Esophagus squamous epithelium (tissue), 5 donors: ENCODE measurements at regions not wholly inside any gene's neighbourhood (a gene's known extent, or its start where the extent isn't known, plus 50 kb on each side); places are given as distances from the start of the nearest gene placed in this dataset.

ENCODE experiments used
- DNase-seq: peaks from one replicate; lab custom pipeline; 2025; lab: John Stamatoyannopoulos, UW
- H3K27ac ChIP-seq, 4 donors: fragments of 200-600 bp; sonication (generic); one replicate each; pipeline ENCODE4 v1.5.1; 2016 to 2019; ENCODE audit warnings: mild to moderate bottlenecking in 1 of 4
- H3K27me3 ChIP-seq, 4 donors: fragments of 200-600 bp; sonication (generic); 1 replicate in 3 of 4; 2 replicates in 1 of 4; pipeline versions ENCODE4 v1.5.1 to v1.6.0; 2017 to 2021; ENCODE audit warnings: antibody characterized with exemption in 1 of 4
- H3K36me3 ChIP-seq, 3 donors: fragments of 200-600 bp; sonication (generic); one replicate each; pipeline ENCODE4 v1.5.1; 2016 to 2019
- H3K4me1 ChIP-seq, 3 donors: fragments of 200-600 bp; sonication (generic); one replicate each; pipeline ENCODE4 v1.5.1; 2017 to 2019
- H3K4me3 ChIP-seq, 4 donors: fragments of 200-600 bp; sonication (generic); 1 replicate in 3 of 4; 2 replicates in 1 of 4; pipeline ENCODE4 v1.5.1; 2016 to 2019; ENCODE audit warnings: mild to moderate bottlenecking in 2 of 4, moderate library complexity in 1 of 4
- H3K9me3 ChIP-seq, 3 donors: fragments of 200-600 bp; sonication (generic); one replicate each; pipeline ENCODE4 v1.5.1; 2016 to 2019
- POLR2A ChIP-seq, 4 donors: fragments of 450-650 bp; IDR thresholded peaks; one replicate each; pipeline ENCODE4 v1.6.1; 2017; ENCODE audit warnings: antibody characterized with exemption in 4 of 4, mild to moderate bottlenecking in 4 of 4, moderate library complexity in 3 of 4
- WGBS, 2 donors: methylation state at CpG; one replicate each; pipeline ENCODE4 v1.1.5; 2018; 5-methylcytosine and 5-hydroxymethylcytosine counted together
- intact Hi-C: fragments of 100-400 bp; cut with DNase I; formaldehyde crosslinking; loops from one replicate; pipeline ENCODE4 v1.15.0; 2022
- TF ChIP-seq, protein P1 (sequence below), 6 experiments: fragments of 450-650 bp in 4 of 6; fragments of 200-600 bp in 2 of 6; sonication (generic) in 2 of 6; IDR thresholded peaks; one replicate each; pipeline ENCODE4 v1.5.1; 2016 to 2019; ENCODE audit warnings: antibody characterized with exemption in 6 of 6, mild to moderate bottlenecking in 4 of 6, moderate library complexity in 4 of 6
- donor health status: DM: yes; HTN: yes; CAD: no.

DNA sequence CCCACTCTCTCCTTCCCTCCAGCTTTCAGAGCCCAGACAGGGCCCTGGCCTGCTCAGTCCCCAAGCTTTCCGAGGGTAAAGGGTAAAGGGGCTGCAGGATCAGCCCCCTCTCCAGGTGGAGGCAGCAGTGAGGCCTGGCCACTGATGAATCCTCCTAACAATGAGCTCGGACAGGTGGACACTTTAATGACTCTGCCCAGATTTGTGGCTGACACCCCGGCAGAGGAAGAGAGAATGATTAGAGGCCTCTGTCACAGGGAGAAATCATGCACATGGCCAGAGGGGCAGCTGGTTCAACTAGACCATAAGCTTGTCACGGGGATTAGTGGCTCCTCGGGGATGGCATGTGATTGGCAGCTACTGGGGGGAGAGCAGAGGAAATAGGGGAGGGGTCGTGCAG is 587.5 kb upstream of the B3GAT1 start:
- DNase-seq = no peak
- no peaks in the 10 kb centered on the region for H3K36me3 ChIP-seq
- intact Hi-C loops = no loop called here
- no peak overlapping the region for H3K4me3 ChIP-seq
- WGBS, 2 donors = 26 to 28% methylated on average over 4 of the region's 6 CpGs
- H3K27ac ChIP-seq = no peak overlapping the region
- peaks cover 0 to 19% (median 0%) of the 10 kb centered on the region in 4 donors for H3K27me3 ChIP-seq
- no peaks in the 10 kb centered on the region for H3K9me3 ChIP-seq
- no peaks in the 10 kb centered on the region for H3K4me1 ChIP-seq
- TF ChIP-seq, protein P1, sequence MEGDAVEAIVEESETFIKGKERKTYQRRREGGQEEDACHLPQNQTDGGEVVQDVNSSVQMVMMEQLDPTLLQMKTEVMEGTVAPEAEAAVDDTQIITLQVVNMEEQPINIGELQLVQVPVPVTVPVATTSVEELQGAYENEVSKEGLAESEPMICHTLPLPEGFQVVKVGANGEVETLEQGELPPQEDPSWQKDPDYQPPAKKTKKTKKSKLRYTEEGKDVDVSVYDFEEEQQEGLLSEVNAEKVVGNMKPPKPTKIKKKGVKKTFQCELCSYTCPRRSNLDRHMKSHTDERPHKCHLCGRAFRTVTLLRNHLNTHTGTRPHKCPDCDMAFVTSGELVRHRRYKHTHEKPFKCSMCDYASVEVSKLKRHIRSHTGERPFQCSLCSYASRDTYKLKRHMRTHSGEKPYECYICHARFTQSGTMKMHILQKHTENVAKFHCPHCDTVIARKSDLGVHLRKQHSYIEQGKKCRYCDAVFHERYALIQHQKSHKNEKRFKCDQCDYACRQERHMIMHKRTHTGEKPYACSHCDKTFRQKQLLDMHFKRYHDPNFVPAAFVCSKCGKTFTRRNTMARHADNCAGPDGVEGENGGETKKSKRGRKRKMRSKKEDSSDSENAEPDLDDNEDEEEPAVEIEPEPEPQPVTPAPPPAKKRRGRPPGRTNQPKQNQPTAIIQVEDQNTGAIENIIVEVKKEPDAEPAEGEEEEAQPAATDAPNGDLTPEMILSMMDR (IDR thresholded peaks at IDR 0.05) = no peak
- no peak for TF ChIP-seq POLR2A (IDR thresholded peaks at IDR 0.05)

DNA sequence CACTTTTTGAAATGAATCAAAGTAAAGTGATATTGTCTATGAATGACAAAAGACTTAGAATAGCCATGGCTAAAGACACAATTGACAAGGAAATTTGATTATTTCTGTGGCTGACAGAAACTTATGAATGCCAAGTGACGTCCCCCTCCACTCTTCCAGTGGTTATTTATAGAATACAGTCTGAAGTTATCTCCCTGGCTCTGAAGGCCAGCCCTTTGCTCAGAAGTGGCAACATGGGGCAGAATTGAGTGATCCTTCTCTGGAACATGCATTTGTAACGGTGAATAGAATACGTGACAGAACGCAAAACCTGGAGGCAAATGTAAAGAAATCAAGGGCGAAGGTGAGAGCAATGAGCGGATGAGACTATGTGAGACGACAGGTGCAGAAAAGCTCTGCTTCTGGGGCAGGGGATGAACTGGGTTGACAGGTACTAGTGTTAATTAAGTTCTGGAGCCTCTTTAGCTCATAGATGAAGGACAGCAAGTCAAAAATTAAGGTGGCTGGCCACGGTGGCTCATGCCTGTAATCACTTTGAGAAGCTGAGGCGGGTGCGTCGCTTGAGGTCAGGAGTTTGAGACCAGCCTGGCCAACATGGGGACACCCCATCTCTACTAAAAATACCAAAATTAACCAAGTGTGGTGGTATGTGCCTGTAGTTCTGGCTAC is 585.7 kb upstream of the B3GAT1 start:
- Histone ChIP-seq H3K4me1 (no peaks in the 10 kb centered on the region), H3K27me3 (peaks cover 0 to 29% (median 0%) of the 10 kb centered on the region in 4 donors), H3K27ac (no peak overlapping the region), H3K36me3 (no peaks in the 10 kb centered on the region), H3K4me3 (no peak overlapping the region), H3K9me3 (no peaks in the 10 kb centered on the region)
- TF ChIP-seq, protein P1 (IDR thresholded peaks at IDR 0.05) = no peak
- no peak for TF ChIP-seq POLR2A (IDR thresholded peaks at IDR 0.05)
- whole genome bisulfite sequencing, 2 donors = 77 to 89% methylated on average over 9 to 11 of the region's 11 CpGs
- intact Hi-C loops = no loop called here
- no peak for DNase-seq

DNA sequence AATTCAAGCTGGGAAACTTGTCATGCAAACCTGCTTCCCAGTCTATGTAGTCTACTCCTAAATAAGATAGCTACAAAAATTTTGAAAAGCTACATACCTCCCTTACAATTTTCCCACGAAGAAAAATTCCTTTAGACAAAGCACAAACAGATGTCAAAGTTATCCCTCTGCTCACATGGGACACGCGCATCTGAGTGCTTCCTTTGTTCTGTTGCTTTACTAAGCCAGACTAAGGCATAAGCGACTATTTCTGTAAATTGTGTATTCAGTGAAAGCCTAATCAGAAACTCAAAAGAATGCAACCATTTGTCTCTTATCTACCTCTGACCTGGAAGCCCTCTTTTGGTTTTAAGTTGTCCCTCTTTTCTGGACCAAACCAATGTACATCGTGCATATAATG is 583.7 kb upstream of the B3GAT1 start:
- H3K27ac ChIP-seq = no peak overlapping the region
- DNase-seq = no peak
- H3K4me1 ChIP-seq = no peaks in the 10 kb centered on the region
- H3K27me3 ChIP-seq = peaks cover 0 to 31% (median 0%) of the 10 kb centered on the region in 4 donors
- TF ChIP-seq, protein P1 (IDR thresholded peaks at IDR 0.05) = no peak
- no peak for TF ChIP-seq POLR2A (IDR thresholded peaks at IDR 0.05)
- 18 to 23% methylated on average over 5 of the region's 5 CpGs for WGBS, 2 donors
- no peaks in the 10 kb centered on the region for H3K9me3 ChIP-seq
- no peak overlapping the region for H3K4me3 ChIP-seq
- intact Hi-C loops = no loop called here
- no peaks in the 10 kb centered on the region for H3K36me3 ChIP-seq

DNA sequence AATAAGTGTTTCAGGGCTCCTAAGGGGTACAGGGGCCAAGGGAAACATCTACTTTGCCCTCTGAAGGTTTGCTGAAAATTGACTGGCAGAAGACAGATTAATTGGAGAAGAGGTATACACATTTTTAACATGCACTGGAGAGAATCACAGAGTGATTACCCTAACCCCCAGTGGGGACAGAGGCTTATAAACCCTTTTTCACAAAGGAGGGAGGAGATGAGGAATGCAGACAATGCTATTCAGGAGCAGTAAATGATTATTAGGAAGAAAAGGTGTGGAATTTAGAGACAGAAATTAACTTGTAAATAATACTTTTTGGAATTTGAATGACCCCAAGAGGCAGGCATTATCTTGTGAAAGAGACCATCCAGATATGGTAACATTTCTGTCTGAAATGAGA is 582.4 kb upstream of the B3GAT1 start:
- Histone ChIP-seq H3K4me1 (no peaks in the 10 kb centered on the region), H3K27ac (no peak overlapping the region), H3K36me3 (no peaks in the 10 kb centered on the region), H3K4me3 (no peak overlapping the region), H3K27me3 (peaks cover 0 to 29% (median 0%) of the 10 kb centered on the region in 4 donors), H3K9me3 (no peaks in the 10 kb centered on the region)
- DNase-seq = no peak
- TF ChIP-seq, protein P1 (IDR thresholded peaks at IDR 0.05) = no peak
- TF ChIP-seq POLR2A (IDR thresholded peaks at IDR 0.05) = no peak
- intact Hi-C loops = no loop called here

DNA sequence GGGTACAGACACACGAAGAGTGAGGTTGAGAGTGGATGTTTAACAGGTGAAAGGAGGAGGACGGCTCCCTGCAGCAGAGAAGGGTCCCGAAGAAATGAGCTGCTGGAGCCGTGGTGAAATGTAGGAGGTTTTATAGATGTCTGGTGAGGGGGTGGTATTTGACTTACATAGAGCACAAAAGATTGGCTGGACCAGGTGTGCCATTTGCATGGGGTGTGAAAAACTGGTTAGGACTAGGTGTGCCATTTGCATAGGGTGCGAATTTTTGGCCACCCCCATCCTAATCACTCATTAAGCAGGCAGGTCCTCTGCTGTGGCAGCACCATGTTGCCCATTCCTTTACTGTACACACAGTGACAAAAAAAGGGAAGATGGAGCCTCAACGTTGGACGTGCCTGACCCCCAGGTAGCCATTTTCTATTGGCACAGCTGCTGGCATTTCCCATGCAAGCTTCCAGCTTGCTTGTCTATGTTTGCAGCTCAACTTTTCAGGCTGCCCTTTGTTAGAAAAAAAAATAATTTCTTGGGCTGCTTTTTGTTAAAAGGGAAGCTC is 581.7 kb upstream of the B3GAT1 start:
- Histone ChIP-seq H3K27ac (no peak overlapping the region), H3K4me3 (no peak overlapping the region), H3K27me3 (peaks cover 0 to 27% (median 0%) of the 10 kb centered on the region in 4 donors), H3K4me1 (no peaks in the 10 kb centered on the region), H3K36me3 (no peaks in the 10 kb centered on the region), H3K9me3 (no peaks in the 10 kb centered on the region)
- WGBS, 2 donors = 49 to 61% methylated on average over 7 of the region's 7 CpGs
- intact Hi-C loops = no loop called here
- DNase-seq = no peak
- TF ChIP-seq, protein P1 (IDR thresholded peaks at IDR 0.05) = no peak
- no peak for TF ChIP-seq POLR2A (IDR thresholded peaks at IDR 0.05)
